H9 (cell line): ENCODE measurements at regions not wholly inside any gene's neighbourhood (a gene's known extent, or its start where the extent isn't known, plus 50 kb on each side); places are given as distances from the start of the nearest gene placed in this dataset.

Experiments
- DNase-seq: peaks from one replicate; pipeline ENCODE4 v3.0.0-alpha.2; 2017
- H2AFZ ChIP-seq: one replicate; pipeline ENCODE4 v1.6.1; 2013; ENCODE audit warnings: mild to moderate bottlenecking, low read length, control low read depth, moderate library complexity
- H2AK5ac ChIP-seq: 2 replicates; pipeline ENCODE4 v1.6.1; 2013; ENCODE audit warnings: low read length, control low read depth, mixed read lengths; ENCODE audit not compliant: insufficient read length
- H2BK120ac ChIP-seq: one replicate; pipeline ENCODE4 v1.6.1; 2013; ENCODE audit warnings: low read depth, mild to moderate bottlenecking, low read length, control low read depth, inconsistent platforms; ENCODE audit not compliant: poor library complexity, severe bottlenecking
- H2BK12ac ChIP-seq: 2 replicates; pipeline ENCODE4 v1.6.1; 2013; ENCODE audit warnings: low read length, control low read depth, mixed read lengths, low read depth; ENCODE audit not compliant: insufficient read length
- H2BK15ac ChIP-seq: 2 replicates; pipeline ENCODE4 v1.6.1; 2013; ENCODE audit warnings: low read depth, low read length, control low read depth
- H2BK20ac ChIP-seq: one replicate; pipeline ENCODE4 v1.6.1; 2013; ENCODE audit warnings: low read depth, mild to moderate bottlenecking, low read length, control low read depth, inconsistent platforms; ENCODE audit not compliant: poor library complexity, severe bottlenecking
- H2BK5ac ChIP-seq: 2 replicates; pipeline ENCODE4 v1.6.1; 2013; ENCODE audit warnings: low read length, control low read depth, mixed read lengths; ENCODE audit not compliant: insufficient read length
- H3K14ac ChIP-seq: 2 replicates; pipeline ENCODE4 v1.6.1; 2013; ENCODE audit warnings: low read length, control low read depth; ENCODE audit not compliant: insufficient read depth
- H3K18ac ChIP-seq: 2 replicates; pipeline ENCODE4 v1.6.1; 2013; ENCODE audit warnings: low read depth, mild to moderate bottlenecking, mixed read lengths, low read length, control low read depth; ENCODE audit not compliant: insufficient read length
- H3K23ac ChIP-seq: 2 replicates; pipeline ENCODE4 v1.6.1; 2013; ENCODE audit warnings: low read length, control low read depth, mixed read lengths, low read depth; ENCODE audit not compliant: insufficient read length
- H3K23me2 ChIP-seq: 2 replicates; pipeline ENCODE4 v1.6.1; 2013; ENCODE audit warnings: low read depth, mild to moderate bottlenecking, mixed read lengths, low read length, control low read depth; ENCODE audit not compliant: insufficient read length, poor library complexity, severe bottlenecking
- H3K27ac ChIP-seq: 2 replicates; pipeline ENCODE4 v1.5.1; 2013; ENCODE audit warnings: low read length, control low read depth, mixed read lengths, low read depth; ENCODE audit not compliant: insufficient read length
- H3K27me3 ChIP-seq: 2 replicates; pipeline ENCODE4 v1.6.1; 2013; ENCODE audit warnings: low read length, control low read depth, inconsistent platforms; ENCODE audit not compliant: insufficient read depth
- H3K4ac ChIP-seq: 2 replicates; pipeline ENCODE4 v1.6.1; 2013; ENCODE audit warnings: low read depth, mild to moderate bottlenecking, control low read depth, inconsistent platforms, low read length, moderate library complexity
- H3K4me1 ChIP-seq: 2 replicates; pipeline ENCODE4 v1.6.1; 2013; ENCODE audit warnings: low read length, control low read depth, inconsistent platforms; ENCODE audit not compliant: insufficient read depth
- H3K4me2 ChIP-seq: 2 replicates; pipeline ENCODE4 v1.6.1; 2013; ENCODE audit warnings: low read length, control low read depth, mixed read lengths; ENCODE audit not compliant: insufficient read length, insufficient read depth
- H3K56ac ChIP-seq: 2 replicates; pipeline ENCODE4 v1.6.1; 2013; ENCODE audit warnings: low read depth, mild to moderate bottlenecking, mixed read lengths, low read length, control low read depth; ENCODE audit not compliant: insufficient read length
- H3K79me1 ChIP-seq: 2 replicates; pipeline ENCODE4 v1.6.1; 2013; ENCODE audit warnings: low read depth, mild to moderate bottlenecking, moderate library complexity, low read length, control low read depth, inconsistent platforms; ENCODE audit not compliant: insufficient read depth, poor library complexity, severe bottlenecking
- H3K79me2 ChIP-seq: 2 replicates; pipeline ENCODE4 v1.6.1; 2013; ENCODE audit warnings: low read length, control low read depth, inconsistent platforms; ENCODE audit not compliant: insufficient read depth
- H3K9ac ChIP-seq: 2 replicates; pipeline ENCODE4 v1.6.1; 2013; ENCODE audit warnings: low read length, control low read depth, mixed read lengths; ENCODE audit not compliant: insufficient read length; ENCODE audit errors: extremely low read depth
- H3K9me3 ChIP-seq: one replicate; pipeline ENCODE4 v1.6.1; 2013; ENCODE audit warnings: low read depth, low read length, inconsistent platforms; ENCODE audit not compliant: control insufficient read depth
- H3T11ph ChIP-seq: one replicate; pipeline ENCODE4 v1.6.1; 2013; ENCODE audit warnings: mild to moderate bottlenecking, low read length, control low read depth, inconsistent platforms
- H4K20me1 ChIP-seq: one replicate; pipeline ENCODE4 v1.6.1; 2013; ENCODE audit not compliant: control insufficient read depth, insufficient read length, insufficient read depth
- H4K5ac ChIP-seq: 2 replicates; pipeline ENCODE4 v1.6.1; 2013; ENCODE audit warnings: low read depth, mild to moderate bottlenecking, mixed read lengths, low read length, control low read depth; ENCODE audit not compliant: insufficient read length
- H4K8ac ChIP-seq: replicated peaks from 2 replicates; pipeline ENCODE4 v1.6.1; 2013; ENCODE audit warnings: low read length, control low read depth, mixed read lengths, low read depth; ENCODE audit not compliant: insufficient read length
- H4K91ac ChIP-seq: 2 replicates; pipeline ENCODE4 v1.6.1; 2013; ENCODE audit warnings: low read depth, mild to moderate bottlenecking, moderate library complexity, mixed read lengths, low read length, control low read depth; ENCODE audit not compliant: insufficient read length
- H3K27ac Mint-ChIP-seq, 3 experiments: 2 replicates in 2 of 3; 3 replicates in 1 of 3; pipeline ENCODE4 v1.8.0; 2020 to 2021; ENCODE audit warnings: mixed read lengths in 3 of 3, mild to moderate bottlenecking in 1 of 3, moderate library complexity in 1 of 3
- H3K27me3 Mint-ChIP-seq: 2 replicates; pipeline ENCODE4 v1.8.0; 2021; ENCODE audit warnings: low read depth, mild to moderate bottlenecking, moderate library complexity, mixed read lengths
- H3K36me3 Mint-ChIP-seq, 3 experiments: 2 replicates in 2 of 3; 3 replicates in 1 of 3; pipeline ENCODE4 v1.8.0; 2020 to 2021; ENCODE audit warnings: low read depth in 3 of 3, mixed read lengths in 3 of 3; ENCODE audit not compliant: insufficient read depth in 1 of 3
- H3K4me1 Mint-ChIP-seq, 2 experiments: 2 replicates each; pipeline ENCODE4 v1.8.0; 2020; ENCODE audit warnings: mixed read lengths in 2 of 2
- H3K4me3 Mint-ChIP-seq, 2 experiments: 2 replicates in 1 of 2; 3 replicates in 1 of 2; pipeline ENCODE4 v1.8.0; 2020 to 2021; ENCODE audit warnings: mild to moderate bottlenecking in 2 of 2, mixed read lengths in 2 of 2, moderate library complexity in 1 of 2
- H3K9me3 Mint-ChIP-seq, 2 experiments: 2 replicates in 1 of 2; 3 replicates in 1 of 2; pipeline ENCODE4 v1.8.0; 2020; ENCODE audit warnings: mild to moderate bottlenecking in 2 of 2, mixed read lengths in 2 of 2, moderate library complexity in 1 of 2
- WGBS: extraction: QIAGEN DNeasy Blood & Tissue Kit; methylation state at CpG from one replicate; pipeline ENCODE4 v1.1.7; 2013; ENCODE audit warnings: missing lambda C conversion rate, low lambda C conversion rate, mixed read lengths; ENCODE audit not compliant: insufficient read length; ENCODE audit errors: extremely low coverage; 5-methylcytosine and 5-hydroxymethylcytosine counted together
- TF ChIP-seq, protein P1 (sequence below): fragments of 200-600 bp; sonication (generic); conservative IDR thresholded peaks from 3 replicates; pipeline ENCODE4 v1.8.0; 2021; ENCODE audit warnings: antibody characterized with exemption, mild to moderate bottlenecking

DNA sequence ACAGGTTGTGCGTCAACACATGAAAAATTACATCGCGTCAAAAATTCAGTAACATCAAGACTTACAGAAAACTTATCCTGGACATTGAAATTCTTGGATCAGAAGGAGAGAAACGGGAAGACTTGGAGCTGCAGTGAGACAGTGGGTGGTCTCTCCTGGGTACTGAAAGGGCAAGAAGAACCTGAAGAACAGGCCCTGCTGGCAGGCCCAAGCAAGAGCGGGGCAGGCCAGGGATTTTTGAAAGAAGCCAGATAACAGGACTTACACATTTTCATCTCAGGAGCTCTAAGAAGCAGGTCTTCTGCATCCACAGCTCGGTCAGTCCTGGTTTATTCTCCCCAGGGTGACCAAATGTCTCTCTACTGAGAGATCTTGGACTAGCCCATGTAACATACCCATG is 466.5 kb upstream of the SOX5 start:
- no peak overlapping the region for H3K27ac Mint-ChIP-seq
- TF ChIP-seq, protein P1, sequence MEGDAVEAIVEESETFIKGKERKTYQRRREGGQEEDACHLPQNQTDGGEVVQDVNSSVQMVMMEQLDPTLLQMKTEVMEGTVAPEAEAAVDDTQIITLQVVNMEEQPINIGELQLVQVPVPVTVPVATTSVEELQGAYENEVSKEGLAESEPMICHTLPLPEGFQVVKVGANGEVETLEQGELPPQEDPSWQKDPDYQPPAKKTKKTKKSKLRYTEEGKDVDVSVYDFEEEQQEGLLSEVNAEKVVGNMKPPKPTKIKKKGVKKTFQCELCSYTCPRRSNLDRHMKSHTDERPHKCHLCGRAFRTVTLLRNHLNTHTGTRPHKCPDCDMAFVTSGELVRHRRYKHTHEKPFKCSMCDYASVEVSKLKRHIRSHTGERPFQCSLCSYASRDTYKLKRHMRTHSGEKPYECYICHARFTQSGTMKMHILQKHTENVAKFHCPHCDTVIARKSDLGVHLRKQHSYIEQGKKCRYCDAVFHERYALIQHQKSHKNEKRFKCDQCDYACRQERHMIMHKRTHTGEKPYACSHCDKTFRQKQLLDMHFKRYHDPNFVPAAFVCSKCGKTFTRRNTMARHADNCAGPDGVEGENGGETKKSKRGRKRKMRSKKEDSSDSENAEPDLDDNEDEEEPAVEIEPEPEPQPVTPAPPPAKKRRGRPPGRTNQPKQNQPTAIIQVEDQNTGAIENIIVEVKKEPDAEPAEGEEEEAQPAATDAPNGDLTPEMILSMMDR, result peak; percentile 27; the same call in 1 of the 3 replicates
- Histone ChIP-seq H2BK15ac (no peak overlapping the region), H2BK12ac (no peak overlapping the region), H3K4me2 (no peak overlapping the region), H3T11ph (no peak overlapping the region), H3K56ac (no peak overlapping the region), H2BK20ac (no peak overlapping the region), H3K14ac (no peak overlapping the region), H4K5ac (no peak overlapping the region), H4K20me1 (no peaks in the 10 kb centered on the region), H3K27ac (no peak overlapping the region), H3K23me2 (no peaks in the 10 kb centered on the region), H2BK5ac (no peak overlapping the region), H3K18ac (no peak overlapping the region), H3K4me1 (peaks cover 8% of the 10 kb centered on the region), H4K91ac (no peak overlapping the region), H2BK120ac (no peak overlapping the region), H4K8ac (no peak overlapping the region), H3K27me3 (no peaks in the 10 kb centered on the region), H3K9me3 (no peaks in the 10 kb centered on the region), H2AFZ (no peak overlapping the region), H3K9ac (no peak overlapping the region), H3K79me1 (no peaks in the 10 kb centered on the region), H2AK5ac (no peak overlapping the region), H3K23ac (no peak overlapping the region), H3K4ac (no peak overlapping the region), H3K79me2 (no peaks in the 10 kb centered on the region)
- H3K4me1 Mint-ChIP-seq, result peaks cover 21 to 22% of the 10 kb centered on the region in 2 experiments
- no CpG with 5 or more reads among the region's 6 CpGs for WGBS
- no peak for DNase-seq
- no peak overlapping the region for H3K4me3 Mint-ChIP-seq
- no peaks in the 10 kb centered on the region for H3K27me3 Mint-ChIP-seq
- H3K36me3 Mint-ChIP-seq, result peaks cover 0 to 5% (median 3%) of the 10 kb centered on the region in 3 experiments; a peak in 2 of 7 replicates
- no peaks in the 10 kb centered on the region for H3K9me3 Mint-ChIP-seq
